ENCODE measurements at regions not wholly inside any gene's neighbourhood (a gene's known extent, or its start where the extent isn't known, plus 50 kb on each side); places are given as distances from the start of the nearest gene placed in this dataset.
A peak's percentile ranks its signal among the peaks of the same experiment; 100 is the strongest.
"Not testable (repeated sequence)": the region's sequence is repeated elsewhere in the genome, so short reads cannot be mapped to it uniquely, and the experiment has no call there.

- Histone ChIP-seq H3K27me3 (ENCODE audit: control insufficient read depth, insufficient read depth, low read length) (no peaks in the 10 kb centered on the region), H3K36me3 (ENCODE audit: control insufficient read depth in 2 of 3, insufficient read depth in 3 of 3, low read length in 3 of 3) (no peaks in the 10 kb centered on the region), H3K9me3 (ENCODE audit: control insufficient read depth in 2 of 3, insufficient read depth in 1 of 3, low read length in 3 of 3) (peaks cover 0 to 8% (median 0%) of the 10 kb centered on the region in 3 donors), H3K4me3 (ENCODE audit: low read length in 3 of 3) (no peak overlapping the region), H3K4me1 (ENCODE audit: control insufficient read depth in 2 of 3, insufficient read depth in 2 of 3, low read depth in 1 of 3, low read length in 3 of 3) (no peaks in the 10 kb centered on the region), H3K27ac (ENCODE audit: low read depth in 2 of 2, low read length in 2 of 2) (no peak overlapping the region), H3K9ac (ENCODE audit: low read length in 3 of 3) (no peak overlapping the region)
- no peak for FAIRE-seq
- intact Hi-C loops (cut with DNase I) = no loop called here
- no peak for DNase-seq
- no peak for TF ChIP-seq CTCF (IDR thresholded peaks at IDR 0.05; ENCODE audit: borderline replicate concordance, extremely low read depth, insufficient read depth)
Measured at GRCh38 chr7:113279256-113279655, 160.9 kb upstream of the SMIM30 start.

GRCh38 chr7:113270790-113271189 lies 152.4 kb upstream of the SMIM30 start:
- H3K4me3 ChIP-seq (ENCODE audit: low read length in 3 of 3) = no peak overlapping the region
- H3K4me1 ChIP-seq (ENCODE audit: control insufficient read depth in 2 of 3, insufficient read depth in 2 of 3, low read depth in 1 of 3, low read length in 3 of 3) = no peaks in the 10 kb centered on the region
- DNase-seq = no peak
- H3K27ac ChIP-seq (ENCODE audit: low read depth in 2 of 2, low read length in 2 of 2) = no peak overlapping the region
- H3K27me3 ChIP-seq (ENCODE audit: control insufficient read depth, insufficient read depth, low read length) = no peaks in the 10 kb centered on the region
- H3K36me3 ChIP-seq (ENCODE audit: control insufficient read depth in 2 of 3, insufficient read depth in 3 of 3, low read length in 3 of 3) = no peaks in the 10 kb centered on the region
- peak; percentile 64 for FAIRE-seq
- no peak for TF ChIP-seq CTCF (IDR thresholded peaks at IDR 0.05; ENCODE audit: borderline replicate concordance, extremely low read depth, insufficient read depth)
- H3K9me3 ChIP-seq (ENCODE audit: control insufficient read depth in 2 of 3, insufficient read depth in 1 of 3, low read length in 3 of 3) = peaks cover 0 to 19% (median 2%) of the 10 kb centered on the region in 3 donors
- H3K9ac ChIP-seq (ENCODE audit: low read length in 3 of 3) = no peak overlapping the region
- intact Hi-C loops (cut with DNase I) = no loop called here

GRCh38 chr7:113269592-113269991 lies 151.2 kb upstream of the SMIM30 start:
- H3K4me1 ChIP-seq (ENCODE audit: control insufficient read depth in 2 of 3, insufficient read depth in 2 of 3, low read depth in 1 of 3, low read length in 3 of 3); DNase-seq; intact Hi-C loops (cut with DNase I); FAIRE-seq; H3K9ac ChIP-seq (ENCODE audit: low read length in 3 of 3); H3K4me3 ChIP-seq (ENCODE audit: low read length in 3 of 3); H3K27ac ChIP-seq (ENCODE audit: low read depth in 2 of 2, low read length in 2 of 2); H3K27me3 ChIP-seq (ENCODE audit: control insufficient read depth, insufficient read depth, low read length); H3K36me3 ChIP-seq (ENCODE audit: control insufficient read depth in 2 of 3, insufficient read depth in 3 of 3, low read length in 3 of 3): not testable (repeated sequence)
- H3K9me3 ChIP-seq (ENCODE audit: control insufficient read depth in 2 of 3, insufficient read depth in 1 of 3, low read length in 3 of 3) = peaks cover 0 to 14% (median 2%) of the 10 kb centered on the region in 3 donors

GRCh38 chr7:113268757-113269156 lies 150.4 kb upstream of the SMIM30 start:
- no peak for DNase-seq
- no peak overlapping the region for H3K4me3 ChIP-seq (ENCODE audit: low read length in 3 of 3)
- no peak for FAIRE-seq
- H3K9me3 ChIP-seq (ENCODE audit: control insufficient read depth in 2 of 3, insufficient read depth in 1 of 3, low read length in 3 of 3) = peaks cover 0 to 11% (median 2%) of the 10 kb centered on the region in 3 donors
- H3K27ac ChIP-seq (ENCODE audit: low read depth in 2 of 2, low read length in 2 of 2) = no peak overlapping the region
- intact Hi-C loops (cut with DNase I) = no loop called here
- H3K4me1 ChIP-seq (ENCODE audit: control insufficient read depth in 2 of 3, insufficient read depth in 2 of 3, low read depth in 1 of 3, low read length in 3 of 3) = no peaks in the 10 kb centered on the region
- no peaks in the 10 kb centered on the region for H3K27me3 ChIP-seq (ENCODE audit: control insufficient read depth, insufficient read depth, low read length)
- no peak for TF ChIP-seq CTCF (IDR thresholded peaks at IDR 0.05; ENCODE audit: borderline replicate concordance, extremely low read depth, insufficient read depth)
- H3K9ac ChIP-seq (ENCODE audit: low read length in 3 of 3) = no peak overlapping the region
- no peaks in the 10 kb centered on the region for H3K36me3 ChIP-seq (ENCODE audit: control insufficient read depth in 2 of 3, insufficient read depth in 3 of 3, low read length in 3 of 3)

Measured in kidney (tissue), 13 donors.